CD4-positive, alpha-beta T cell treated with Interferon gamma for 1 hour (primary cell): ENCODE measurements at regions not wholly inside any gene's neighbourhood (a gene's known extent, or its start where the extent isn't known, plus 50 kb on each side); places are given as distances from the start of the nearest gene placed in this dataset.
"Not testable (repeated sequence)": the region's sequence is repeated elsewhere in the genome, so short reads cannot be mapped to it uniquely, and the experiment has no call there.

Source experiments
- DNase-seq: peaks from one replicate; pipeline ENCODE4 v3.0.0-alpha.2; 2020

DNA sequence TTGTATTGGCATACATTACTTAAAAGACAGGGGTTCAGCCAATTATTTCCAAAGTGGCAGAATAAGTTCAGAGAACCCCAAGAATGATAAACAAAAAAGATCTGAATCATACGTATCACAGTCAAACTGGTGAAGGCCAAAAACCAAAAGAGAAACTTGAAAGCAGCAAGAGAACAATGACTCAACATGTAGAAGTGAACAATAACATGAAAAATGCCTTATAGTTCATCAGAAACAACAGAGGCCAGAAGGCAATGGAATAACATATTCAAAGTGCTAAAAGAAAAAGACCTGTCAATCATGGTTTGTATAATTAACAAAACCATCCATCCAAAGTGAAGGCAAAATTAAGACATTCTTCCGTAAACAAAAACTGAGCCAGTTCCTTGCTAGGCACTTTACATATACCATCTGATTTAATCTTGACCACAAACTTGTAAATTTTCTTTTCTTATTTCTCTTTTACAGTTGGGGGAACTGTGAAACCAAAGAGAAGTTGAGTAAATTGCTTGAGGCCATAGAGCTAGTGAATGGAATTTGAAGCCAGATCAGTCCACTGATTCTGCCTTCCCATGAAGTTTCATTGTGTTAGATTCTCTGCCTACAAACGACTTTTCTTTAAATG, 232.1 kb upstream of the SEL1L start:
- DNase-seq = no peak

- DNase-seq = no peak
Measured at GRCh38 chr14:81766321-81766915, 232.8 kb upstream of the SEL1L start.

DNA sequence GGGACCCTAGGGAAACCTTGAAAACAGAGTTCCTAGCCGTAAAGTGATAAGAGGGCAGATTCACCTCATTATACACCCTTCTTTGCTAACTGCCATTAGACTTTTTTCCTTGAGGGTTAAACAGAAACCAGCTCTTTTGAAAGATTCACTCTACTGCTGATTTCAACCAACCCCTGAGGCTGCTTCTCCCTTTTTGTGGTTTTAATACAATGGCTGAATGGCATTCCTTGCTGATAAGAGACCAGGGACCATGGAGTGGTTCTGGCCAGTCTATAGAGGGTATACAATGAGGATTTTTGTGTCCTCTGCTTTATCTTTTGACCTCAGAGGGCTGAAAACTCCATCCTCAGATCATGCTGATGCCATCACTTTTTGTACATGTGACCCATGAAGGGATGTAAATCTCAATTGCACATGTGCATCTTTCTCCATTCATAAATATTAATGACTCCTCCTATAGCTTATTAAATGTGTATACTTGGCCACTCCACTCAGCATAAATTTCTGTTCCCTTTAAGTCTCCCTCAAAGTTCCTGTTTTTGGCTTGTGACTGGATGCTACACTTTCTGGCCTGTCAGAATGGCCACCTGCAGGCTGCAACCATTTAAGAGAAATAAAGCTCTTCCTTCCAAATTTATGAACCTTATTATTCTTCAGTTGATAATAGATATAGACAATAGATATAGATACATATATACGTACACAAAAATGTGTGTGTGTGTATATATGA, 233.8 kb upstream of the SEL1L start:
- DNase-seq = no peak

DNA sequence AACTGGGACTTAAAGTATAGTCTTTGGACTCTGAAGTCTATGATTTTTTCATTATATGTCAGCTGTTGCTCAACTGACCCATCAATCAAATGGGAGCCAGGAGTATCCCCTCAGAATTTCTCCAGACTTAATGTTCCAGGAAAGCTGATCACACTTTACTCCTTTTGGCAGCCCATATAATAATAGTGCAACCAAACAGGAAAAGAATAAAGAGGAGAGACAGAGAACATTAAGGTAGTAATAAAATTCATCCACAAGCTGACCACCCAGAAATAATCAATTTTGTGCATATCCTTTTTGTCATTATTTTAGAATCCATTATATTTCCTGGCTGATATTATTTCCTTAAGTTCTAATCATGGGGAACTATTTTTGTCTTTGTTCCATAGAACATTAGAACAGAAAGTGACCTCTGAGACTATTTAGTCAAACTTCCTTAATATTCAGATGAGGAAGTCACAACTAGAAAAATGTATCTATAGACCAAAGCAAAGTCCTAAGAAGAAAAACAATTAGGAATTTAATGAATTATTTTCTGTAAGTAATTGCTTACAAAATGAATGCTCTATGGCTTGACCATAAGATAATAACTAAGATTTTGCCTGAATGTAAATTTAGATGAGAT, 238.1 kb upstream of the SEL1L start:
- DNase-seq = no peak

GRCh38 chr14:81772381-81772780, 238.7 kb upstream of the SEL1L start:
- no peak for DNase-seq

DNA sequence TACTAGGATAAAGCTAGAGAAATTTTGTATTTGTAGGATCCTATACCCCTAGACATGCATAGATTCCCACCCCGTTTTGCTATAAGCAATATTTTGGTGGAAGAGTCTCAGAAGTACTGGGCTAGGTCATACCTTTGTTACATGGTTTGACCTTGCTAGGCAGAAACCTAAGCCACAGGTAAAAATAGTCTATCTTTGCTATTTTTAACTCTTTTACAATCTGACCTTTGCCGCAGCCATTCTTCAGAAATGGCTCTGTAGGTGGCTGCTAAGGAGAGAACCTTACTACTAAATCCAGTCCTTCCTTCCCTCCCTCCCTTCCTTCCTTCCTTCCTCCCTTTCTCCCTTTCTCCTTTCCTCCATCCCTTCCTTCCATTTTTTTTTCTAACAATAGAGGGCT, 242.9 kb upstream of the SEL1L start:
- DNase-seq = no peak

- not testable (repeated sequence) for DNase-seq
Measured at GRCh38 chr14:81781798-81782197, 248.1 kb upstream of the SEL1L start.

DNA sequence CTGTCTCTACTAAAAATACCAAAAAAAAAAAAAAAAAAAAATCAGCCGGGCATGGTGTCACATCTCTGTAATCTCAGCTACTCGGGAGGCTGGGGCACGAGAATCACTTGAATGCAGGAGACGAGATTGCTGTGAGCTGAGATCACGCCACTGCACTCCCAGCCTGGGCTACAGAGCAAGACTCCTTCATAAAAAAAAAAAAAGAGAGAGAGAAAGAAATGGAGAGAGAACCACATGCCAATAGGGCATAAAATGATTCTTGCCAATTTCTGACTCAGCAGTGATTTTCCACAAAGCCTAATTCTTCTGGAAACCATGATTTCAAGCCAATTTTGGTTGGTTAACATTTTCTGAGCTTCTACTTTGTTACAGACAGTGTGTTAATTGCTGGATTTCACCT, 250.4 kb upstream of the SEL1L start:
- DNase-seq = no peak

DNA sequence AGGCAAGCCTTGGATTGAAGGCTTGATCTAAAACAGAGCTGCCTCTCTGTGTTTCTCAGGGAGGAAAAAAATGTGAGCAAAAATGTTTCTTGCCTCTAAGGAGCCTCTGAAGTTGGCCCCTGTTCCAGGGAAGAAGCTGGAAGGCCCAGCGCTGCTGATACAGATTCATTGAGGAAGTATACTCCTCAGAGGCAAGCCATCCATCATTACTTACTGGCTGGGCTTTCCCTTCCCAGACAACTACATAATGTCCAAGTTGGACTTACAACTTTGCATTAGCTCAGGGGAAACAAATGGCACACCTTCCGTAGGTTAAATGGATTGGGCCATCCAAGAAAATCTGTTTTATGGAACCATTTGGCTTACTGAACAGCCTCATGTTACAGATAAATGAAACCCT, 263.7 kb upstream of the SEL1L start:
- DNase-seq = no peak

GRCh38 chr14:81801921-81802320, 268.3 kb upstream of the SEL1L start:
- no peak for DNase-seq

DNA sequence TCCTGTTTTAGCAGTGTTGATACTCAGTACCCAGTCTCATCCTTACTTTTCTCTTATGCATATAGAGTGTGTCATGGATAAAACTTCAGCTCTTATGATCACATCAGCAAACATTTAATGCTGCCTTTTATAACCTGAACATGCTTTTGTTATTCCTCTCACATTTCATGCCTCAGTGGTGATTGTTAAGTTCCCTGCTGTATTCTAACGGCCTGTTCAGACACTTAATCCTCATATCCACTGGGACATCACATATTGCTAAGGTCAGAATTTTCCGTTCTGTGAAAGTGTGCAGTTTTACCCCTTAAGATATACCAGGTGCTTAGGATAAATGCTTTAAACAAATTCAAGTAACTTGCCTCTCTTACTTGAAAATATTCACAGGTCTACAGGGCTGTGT, 268.7 kb upstream of the SEL1L start:
- no peak for DNase-seq

GRCh38 chr14:81805785-81806184, 272.1 kb upstream of the SEL1L start:
- DNase-seq = no peak

DNA sequence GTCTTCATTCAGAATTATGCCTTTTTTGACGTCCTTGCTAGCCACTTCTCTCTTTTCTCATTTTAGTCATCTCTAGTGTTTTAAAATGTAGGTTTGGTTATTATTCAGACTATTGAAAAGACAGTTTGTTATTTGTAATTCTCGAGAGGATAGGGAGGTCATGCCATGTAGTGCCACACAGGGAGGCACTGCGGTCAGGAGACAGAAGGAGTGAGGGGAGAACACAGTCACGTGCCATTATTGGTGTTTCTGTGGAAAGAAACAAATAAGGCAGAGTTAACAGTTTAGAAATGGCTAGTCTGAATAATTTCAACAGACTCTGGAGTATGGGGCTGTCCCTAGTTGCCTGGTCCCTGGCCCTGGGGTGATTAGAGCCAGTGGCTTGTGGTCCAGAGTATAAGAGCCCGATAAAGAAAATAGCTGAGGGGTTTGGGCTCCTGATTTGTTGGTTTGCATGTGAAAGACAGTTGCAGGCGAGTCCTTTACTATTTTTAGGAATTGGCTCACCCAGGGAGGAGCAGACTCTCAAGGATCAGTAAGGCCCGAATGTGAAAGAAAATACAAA, 278.1 kb upstream of the SEL1L start:
- no peak for DNase-seq

GRCh38 chr14:81818271-81818670, 284.6 kb upstream of the SEL1L start:
- DNase-seq = no peak

DNA sequence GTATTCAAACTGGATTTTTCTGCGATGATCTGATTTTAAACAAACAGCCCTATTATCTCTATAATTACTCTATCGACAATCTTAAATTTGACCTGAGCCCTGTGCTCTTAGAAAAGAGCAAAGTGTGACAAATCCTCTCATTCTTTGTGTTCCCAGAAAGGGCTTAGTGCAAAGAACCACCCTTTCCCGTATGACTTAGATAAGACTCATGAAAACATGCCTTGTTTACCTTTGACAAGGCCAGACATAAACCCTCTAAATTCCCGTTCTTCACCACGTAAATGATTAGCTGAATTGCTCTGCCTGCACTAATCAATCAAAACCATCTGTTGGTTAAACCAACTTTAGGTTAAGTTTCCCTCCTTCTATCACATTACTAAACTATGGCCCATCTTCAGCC, 285.7 kb upstream of the SEL1L start:
- no peak for DNase-seq

DNA sequence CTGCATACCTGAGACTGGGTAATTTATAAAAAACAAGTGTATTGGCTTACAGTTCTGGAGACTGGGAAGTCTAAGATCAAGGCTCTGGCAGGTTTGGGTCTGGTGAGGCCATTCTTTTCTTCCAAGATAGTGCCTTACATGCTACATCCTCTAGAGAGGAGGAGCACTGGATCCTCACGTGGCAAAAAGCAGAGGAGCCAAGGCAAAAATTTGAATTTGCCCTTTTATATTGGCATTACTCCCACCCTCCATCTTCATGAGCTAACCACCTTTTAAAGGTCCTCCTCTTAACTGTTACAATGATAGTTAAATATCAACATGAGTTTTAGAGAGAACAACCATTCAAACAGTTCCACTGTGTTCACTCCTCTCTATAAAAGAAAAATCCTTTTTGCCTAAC, 286.3 kb upstream of the SEL1L start:
- no peak for DNase-seq

- no peak for DNase-seq
Measured at GRCh38 chr14:81826081-81826480, 292.4 kb upstream of the SEL1L start.

GRCh38 chr14:81829447-81829846, 295.8 kb upstream of the SEL1L start:
- no peak for DNase-seq

DNA sequence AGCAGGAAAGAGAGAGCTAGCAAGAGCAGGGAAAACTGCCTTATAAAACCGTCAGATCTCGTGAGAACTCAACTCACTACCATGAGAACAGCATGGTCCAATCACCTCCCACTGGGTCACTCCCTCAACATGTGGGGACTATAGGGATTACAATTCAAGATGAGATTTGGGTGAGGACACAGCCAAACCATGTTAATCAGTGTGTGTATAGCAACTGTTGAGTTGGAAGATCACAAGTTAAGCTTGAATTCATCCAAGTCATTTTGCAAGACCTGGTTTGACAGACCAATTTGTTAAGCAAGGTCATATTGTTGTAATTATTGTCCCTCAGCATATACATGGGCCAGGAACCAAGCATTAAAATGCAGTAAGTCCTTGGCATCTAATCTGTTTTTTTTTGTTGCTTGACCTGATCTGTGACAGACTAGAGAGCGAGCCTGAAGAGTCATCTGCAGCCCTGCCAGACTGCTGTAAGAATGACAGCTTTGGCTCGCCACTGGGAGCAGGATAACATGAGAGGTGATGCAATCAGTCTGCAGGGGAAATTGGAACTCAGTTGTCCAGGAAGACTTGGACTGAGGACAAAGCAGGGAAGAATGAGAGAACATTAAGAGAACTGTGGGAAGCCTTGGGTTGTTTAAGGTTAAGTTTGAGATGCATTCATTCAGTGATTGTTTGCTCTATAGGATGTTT, 297.6 kb upstream of the SEL1L start:
- no peak for DNase-seq

DNA sequence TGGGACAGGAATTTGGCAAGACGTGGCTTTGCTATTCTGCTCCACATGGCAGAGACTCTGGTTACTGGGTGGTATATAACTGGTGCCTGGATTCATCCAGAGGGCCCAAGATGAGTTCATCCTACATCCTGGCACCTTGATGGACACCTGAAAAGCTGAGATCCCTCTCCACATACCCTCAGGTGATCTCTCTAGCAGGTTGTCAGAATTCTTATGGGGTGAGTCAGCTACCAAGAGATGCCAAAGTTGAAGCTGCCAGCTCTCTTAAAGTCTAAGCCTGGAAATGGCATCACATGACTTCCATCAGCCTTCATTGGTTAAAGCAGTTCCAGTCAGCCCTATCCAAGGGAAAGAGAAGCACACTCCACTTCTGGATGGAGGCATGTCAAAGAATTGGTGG, 300.7 kb upstream of the SEL1L start:
- no peak for DNase-seq

GRCh38 chr14:81837304-81837703, 303.7 kb upstream of the SEL1L start:
- DNase-seq = no peak

- no peak for DNase-seq
Measured at GRCh38 chr14:81839056-81839455, 305.4 kb upstream of the SEL1L start.

DNA sequence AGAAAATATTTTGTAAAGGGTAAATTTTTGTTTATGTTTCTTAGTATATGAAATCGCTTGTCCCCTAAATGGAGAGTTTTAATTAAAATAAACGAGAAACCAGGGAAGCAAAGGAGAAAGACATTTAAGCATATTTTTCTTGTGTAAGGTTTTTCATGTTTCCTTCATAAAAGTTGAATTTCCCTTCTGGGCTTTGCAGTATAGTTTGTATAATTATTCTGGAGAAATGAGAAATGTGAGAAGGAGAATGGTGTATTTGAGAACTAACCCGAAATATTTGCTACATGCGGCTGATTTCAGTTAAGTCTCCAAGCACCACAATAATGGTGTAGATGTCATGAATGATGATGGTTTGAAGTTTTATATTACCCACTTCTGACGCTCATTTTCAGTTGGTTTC, 307.7 kb upstream of the SEL1L start:
- DNase-seq = no peak
